GM12878 (cell line): ENCODE measurements at regions not wholly inside any gene's neighbourhood (a gene's known extent, or its start where the extent isn't known, plus 50 kb on each side); places are given as distances from the start of the nearest gene placed in this dataset.

Experiments used
- BCL11A ChIP-seq: IDR thresholded peaks from 2 replicates; pipeline ENCODE4 v1.6.1; 2011; ENCODE audit warnings: low read depth, low read length
- BCLAF1 ChIP-seq: fragments of 450-650 bp; IDR thresholded peaks from 2 replicates; pipeline ENCODE4 v1.6.1; 2017; ENCODE audit warnings: antibody characterized with exemption, mild to moderate bottlenecking, moderate library complexity
- BHLHE40 ChIP-seq, 2 experiments: fragments of 450-650 bp in 1 of 2; IDR thresholded peaks; 2 replicates each; pipeline ENCODE4 v1.6.1; 2011 to 2017; ENCODE audit warnings: low read depth in 2 of 2, borderline replicate concordance in 1 of 2, improper control_type of control experiment in 1 of 2, low read length in 1 of 2, mild to moderate bottlenecking in 1 of 2
- CBFB ChIP-seq: IDR thresholded peaks from 2 replicates; pipeline ENCODE4 v1.6.1; 2016; ENCODE audit warnings: antibody characterized with exemption, low read depth
- CHD4 ChIP-seq: fragments of 200-600 bp; sonication (generic); IDR thresholded peaks from 2 replicates; pipeline ENCODE4 v1.6.1; 2016; ENCODE audit warnings: mild to moderate bottlenecking
- CREM ChIP-seq: IDR thresholded peaks from 2 replicates; pipeline ENCODE4 v1.6.1; 2014; ENCODE audit warnings: antibody characterized with exemption, low read depth
- E4F1 ChIP-seq: fragments of 450-650 bp; IDR thresholded peaks from 2 replicates; pipeline ENCODE4 v1.6.1; 2018; ENCODE audit warnings: borderline replicate concordance, mild to moderate bottlenecking; ENCODE audit not compliant: partially characterized antibody
- FOXK2 ChIP-seq: fragments of 450-650 bp; IDR thresholded peaks from 2 replicates; pipeline ENCODE4 v1.6.1; 2017; ENCODE audit warnings: mild to moderate bottlenecking, moderate library complexity
- FOXM1 ChIP-seq: IDR thresholded peaks from 2 replicates; pipeline ENCODE4 v1.6.1; 2012; ENCODE audit warnings: low read depth, mild to moderate bottlenecking, inconsistent platforms, low read length, moderate library complexity
- HDGF ChIP-seq: fragments of 450-650 bp; IDR thresholded peaks from 2 replicates; pipeline ENCODE4 v1.6.1; 2016; ENCODE audit warnings: antibody characterized with exemption
- HSF1 ChIP-seq: fragments of 150-350 bp; IDR thresholded peaks from 2 replicates; pipeline ENCODE4 v1.6.1; 2014; ENCODE audit warnings: mild to moderate bottlenecking, low read depth, low read length
- JUNB ChIP-seq: IDR thresholded peaks from 2 replicates; pipeline ENCODE4 v1.6.1; 2016; ENCODE audit warnings: antibody characterized with exemption, mild to moderate bottlenecking
- MEF2B ChIP-seq: fragments of 450-650 bp; IDR thresholded peaks from 2 replicates; pipeline ENCODE4 v1.6.1; 2018; ENCODE audit warnings: mild to moderate bottlenecking, moderate library complexity; ENCODE audit not compliant: partially characterized antibody, poor library complexity, severe bottlenecking
- NFXL1 ChIP-seq: fragments of 450-650 bp; IDR thresholded peaks from 2 replicates; pipeline ENCODE4 v1.6.1; 2017; ENCODE audit warnings: antibody characterized with exemption, mild to moderate bottlenecking, borderline replicate concordance
- NR2C1 ChIP-seq: fragments of 450-650 bp; IDR thresholded peaks from 2 replicates; pipeline ENCODE4 v1.6.1; 2017; ENCODE audit warnings: antibody characterized with exemption, mild to moderate bottlenecking, moderate library complexity
- NRF1 ChIP-seq: conservative IDR thresholded peaks from 2 replicates; pipeline ENCODE4 v1.6.1; 2011; ENCODE audit warnings: mild to moderate bottlenecking, low read depth, low read length, improper control_type of control experiment
- RFX5 ChIP-seq: IDR thresholded peaks from 2 replicates; pipeline ENCODE4 v1.6.1; 2011; ENCODE audit warnings: low read depth, low read length, improper control_type of control experiment
- RUNX3 ChIP-seq: IDR thresholded peaks from 2 replicates; pipeline ENCODE4 v1.6.1; 2012; ENCODE audit warnings: low read length, inconsistent platforms
- SMAD1 ChIP-seq: fragments of 450-650 bp; IDR thresholded peaks from 2 replicates; pipeline ENCODE4 v1.6.1; 2018; ENCODE audit warnings: mild to moderate bottlenecking, low read depth; ENCODE audit not compliant: partially characterized antibody
- SP1 ChIP-seq: IDR thresholded peaks from one replicate; pipeline ENCODE4 v1.6.1; 2011; ENCODE audit warnings: low read depth, low read length
- SPI1 ChIP-seq: IDR thresholded peaks from 2 replicates; pipeline ENCODE4 v1.6.1; 2011; ENCODE audit warnings: low read depth, mild to moderate bottlenecking, low read length, moderate library complexity, borderline replicate concordance; ENCODE audit not compliant: insufficient read depth
- STAT3 ChIP-seq: IDR thresholded peaks from 2 replicates; pipeline ENCODE4 v1.6.1; 2011; ENCODE audit warnings: low read depth, low read length, improper control_type of control experiment
- YBX1 ChIP-seq: fragments of 450-650 bp; IDR thresholded peaks from 2 replicates; pipeline ENCODE4 v1.6.1; 2016; ENCODE audit warnings: antibody characterized with exemption
- YY1 ChIP-seq: IDR thresholded peaks from 2 replicates; pipeline ENCODE4 v1.6.1; 2011; ENCODE audit warnings: low read depth, mild to moderate bottlenecking, low read length
- TF ChIP-seq, protein P1 (sequence below): IDR thresholded peaks from 2 replicates; pipeline ENCODE4 v1.6.1; 2011; ENCODE audit warnings: low read depth, low read length, improper control_type of control experiment, borderline replicate concordance

DNA sequence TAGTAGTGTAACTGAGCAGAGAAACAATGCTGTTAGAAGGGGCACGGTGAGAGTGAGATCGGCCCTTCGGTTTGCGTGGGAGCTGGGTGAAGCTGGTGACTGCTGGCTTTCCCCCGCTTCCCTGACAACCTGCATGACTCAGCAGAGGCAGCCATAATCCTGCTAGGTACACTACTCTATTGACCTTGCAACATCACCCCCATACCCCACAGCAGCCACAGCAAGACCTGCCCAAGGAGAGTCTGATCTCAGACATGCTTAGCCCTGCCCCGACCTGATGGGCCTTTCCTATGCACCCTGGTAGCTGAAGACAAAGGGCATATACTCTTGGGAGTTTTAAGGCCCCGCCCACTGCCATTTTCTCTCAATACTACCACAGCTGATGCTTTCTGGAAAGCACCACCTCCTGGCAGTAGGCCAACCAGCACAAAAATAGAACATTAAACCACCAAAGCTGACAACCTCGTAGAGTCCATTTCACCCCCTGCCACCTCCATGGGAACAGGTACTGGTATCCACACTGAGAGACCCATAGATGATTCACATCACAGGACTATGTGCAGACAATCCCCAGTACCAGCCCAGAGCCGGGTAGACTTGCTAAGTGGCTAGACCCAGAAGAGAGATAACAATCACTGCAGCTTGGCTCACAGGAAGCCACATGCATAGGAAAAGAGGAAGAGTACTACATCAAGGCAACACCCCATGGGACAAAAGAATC lies 75.9 kb upstream of the RGS6 start (continued):
- TF ChIP-seq, protein P1, sequence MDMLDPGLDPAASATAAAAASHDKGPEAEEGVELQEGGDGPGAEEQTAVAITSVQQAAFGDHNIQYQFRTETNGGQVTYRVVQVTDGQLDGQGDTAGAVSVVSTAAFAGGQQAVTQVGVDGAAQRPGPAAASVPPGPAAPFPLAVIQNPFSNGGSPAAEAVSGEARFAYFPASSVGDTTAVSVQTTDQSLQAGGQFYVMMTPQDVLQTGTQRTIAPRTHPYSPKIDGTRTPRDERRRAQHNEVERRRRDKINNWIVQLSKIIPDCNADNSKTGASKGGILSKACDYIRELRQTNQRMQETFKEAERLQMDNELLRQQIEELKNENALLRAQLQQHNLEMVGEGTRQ = no peak
- TF ChIP-seq RFX5 (no peak), NFXL1 (no peak), CHD4 (no peak), STAT3 (no peak), BCL11A (no peak), BHLHE40 (IDR thresholded peaks at IDR 0.05; ENCODE audit: borderline replicate concordance in 1 of 2, low read depth in 2 of 2, low read length in 1 of 2) (peak; percentile 10 to 38; a peak in 1 of 4 replicates), YBX1 (no peak), MEF2B (peak; percentile 96), YY1 (peak; percentile 70), FOXK2 (no peak), E4F1 (no peak), NR2C1 (no peak), HSF1 (no peak), BCLAF1 (no peak), RUNX3 (peak; percentile 52), SMAD1 (peak; percentile 99), HDGF (0 out of 2 replicates have a peak, but pooled peaks have one; percentile 45), SP1 (no peak), SPI1 (peak; percentile 54; the same call in 1 of the 2 replicates), CREM (no peak), FOXM1 (no peak), NRF1 (no peak), JUNB (0 out of 2 replicates have a peak, but pooled peaks have one; percentile 4), CBFB (no peak)
